ENCODE measurements at regions not wholly inside any gene's neighbourhood (a gene's known extent, or its start where the extent isn't known, plus 50 kb on each side); places are given as distances from the start of the nearest gene placed in this dataset.

DNA sequence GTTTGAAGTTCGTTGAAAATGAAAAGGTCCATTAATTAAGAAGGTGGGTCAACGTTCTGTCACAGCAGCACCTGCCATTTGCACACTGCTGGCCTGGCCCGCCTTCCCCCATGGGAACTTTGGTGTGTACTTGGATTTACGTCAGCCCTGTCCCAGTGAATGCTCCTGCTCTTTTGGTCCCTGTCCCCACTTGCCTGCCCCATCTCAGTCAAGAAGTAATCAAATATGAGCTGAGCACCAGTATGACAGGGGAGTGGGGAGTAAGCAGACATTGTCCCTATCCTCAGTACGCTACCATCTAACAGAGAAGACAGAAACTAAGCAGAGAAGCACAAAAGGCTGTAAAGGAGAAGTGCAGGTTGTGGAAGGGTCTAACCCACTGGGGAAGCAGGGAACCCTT, 65.1 kb downstream of the SLC4A3 start:
- H3K27ac ChIP-seq: no peak overlapping the region
- DNase-seq (ENCODE audit: low spot score): no peak

DNA sequence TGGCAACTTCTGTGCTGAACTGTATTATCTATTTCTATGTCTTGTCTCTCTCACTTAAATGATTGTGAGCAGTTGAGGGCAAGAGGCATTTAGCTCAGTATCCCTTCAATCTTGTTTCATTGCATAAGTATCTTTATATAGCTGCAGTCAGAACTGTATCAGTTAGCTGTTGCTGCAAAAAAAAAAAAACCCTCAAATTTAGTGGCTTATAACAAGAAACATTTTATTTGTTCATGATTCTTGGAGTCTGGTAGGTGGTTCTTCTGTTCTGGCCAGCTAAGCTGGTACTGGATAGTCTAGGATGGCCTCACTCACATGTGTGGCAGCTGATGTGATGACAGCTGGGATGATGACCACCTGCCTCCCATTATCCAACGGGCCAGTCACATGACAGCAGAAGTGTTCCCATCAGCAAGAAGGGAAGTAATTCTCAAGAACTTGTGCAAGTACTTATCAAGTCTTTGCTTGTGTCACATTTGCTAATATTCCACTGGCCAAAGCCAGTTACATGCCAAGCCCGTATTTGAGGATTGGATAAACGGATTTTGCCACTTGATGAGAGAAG, 67.8 kb downstream of the SLC4A3 start:
- WGBS: 84% methylated on average over 3 of the region's 3 CpGs
- DNase-seq (ENCODE audit: low spot score): no peak
- Histone ChIP-seq H3K9me3 (no peaks in the 10 kb centered on the region), H3K36me3 (no peaks in the 10 kb centered on the region), H3K27ac (no peak overlapping the region), H3K4me3 (no peak overlapping the region), H3K27me3 (replicated peaks; ENCODE audit: insufficient read depth) (no peaks in the 10 kb centered on the region), H3K4me1 (replicated peaks) (no peaks in the 10 kb centered on the region)
- intact Hi-C loops (cut with DNase I): loop anchor here (10.0 kb wide), 1 partner anchor 300 kb away; no protein-coding TSS in a partner anchor
- TF ChIP-seq, protein P1, sequence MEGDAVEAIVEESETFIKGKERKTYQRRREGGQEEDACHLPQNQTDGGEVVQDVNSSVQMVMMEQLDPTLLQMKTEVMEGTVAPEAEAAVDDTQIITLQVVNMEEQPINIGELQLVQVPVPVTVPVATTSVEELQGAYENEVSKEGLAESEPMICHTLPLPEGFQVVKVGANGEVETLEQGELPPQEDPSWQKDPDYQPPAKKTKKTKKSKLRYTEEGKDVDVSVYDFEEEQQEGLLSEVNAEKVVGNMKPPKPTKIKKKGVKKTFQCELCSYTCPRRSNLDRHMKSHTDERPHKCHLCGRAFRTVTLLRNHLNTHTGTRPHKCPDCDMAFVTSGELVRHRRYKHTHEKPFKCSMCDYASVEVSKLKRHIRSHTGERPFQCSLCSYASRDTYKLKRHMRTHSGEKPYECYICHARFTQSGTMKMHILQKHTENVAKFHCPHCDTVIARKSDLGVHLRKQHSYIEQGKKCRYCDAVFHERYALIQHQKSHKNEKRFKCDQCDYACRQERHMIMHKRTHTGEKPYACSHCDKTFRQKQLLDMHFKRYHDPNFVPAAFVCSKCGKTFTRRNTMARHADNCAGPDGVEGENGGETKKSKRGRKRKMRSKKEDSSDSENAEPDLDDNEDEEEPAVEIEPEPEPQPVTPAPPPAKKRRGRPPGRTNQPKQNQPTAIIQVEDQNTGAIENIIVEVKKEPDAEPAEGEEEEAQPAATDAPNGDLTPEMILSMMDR (IDR thresholded peaks at IDR 0.05): no peak
- TF ChIP-seq POLR2A (IDR thresholded peaks at IDR 0.05): no peak
- no peak for TF ChIP-seq POLR2AphosphoS5 (IDR thresholded peaks at IDR 0.05)

More for the DNA sequence above, 65.1 kb downstream of the SLC4A3 start:
- Histone ChIP-seq H3K4me1 (replicated peaks) (no peaks in the 10 kb centered on the region), H3K27me3 (replicated peaks; ENCODE audit: insufficient read depth) (no peaks in the 10 kb centered on the region), H3K9me3 (no peaks in the 10 kb centered on the region), H3K36me3 (no peaks in the 10 kb centered on the region), H3K4me3 (no peak overlapping the region)
- 81% methylated on average over 5 of the region's 5 CpGs for WGBS
- intact Hi-C loops (cut with DNase I): loop anchor here (10.0 kb wide), 1 partner anchor 298 kb away; no protein-coding TSS in a partner anchor
- TF ChIP-seq POLR2AphosphoS5 (IDR thresholded peaks at IDR 0.05): no peak

DNA sequence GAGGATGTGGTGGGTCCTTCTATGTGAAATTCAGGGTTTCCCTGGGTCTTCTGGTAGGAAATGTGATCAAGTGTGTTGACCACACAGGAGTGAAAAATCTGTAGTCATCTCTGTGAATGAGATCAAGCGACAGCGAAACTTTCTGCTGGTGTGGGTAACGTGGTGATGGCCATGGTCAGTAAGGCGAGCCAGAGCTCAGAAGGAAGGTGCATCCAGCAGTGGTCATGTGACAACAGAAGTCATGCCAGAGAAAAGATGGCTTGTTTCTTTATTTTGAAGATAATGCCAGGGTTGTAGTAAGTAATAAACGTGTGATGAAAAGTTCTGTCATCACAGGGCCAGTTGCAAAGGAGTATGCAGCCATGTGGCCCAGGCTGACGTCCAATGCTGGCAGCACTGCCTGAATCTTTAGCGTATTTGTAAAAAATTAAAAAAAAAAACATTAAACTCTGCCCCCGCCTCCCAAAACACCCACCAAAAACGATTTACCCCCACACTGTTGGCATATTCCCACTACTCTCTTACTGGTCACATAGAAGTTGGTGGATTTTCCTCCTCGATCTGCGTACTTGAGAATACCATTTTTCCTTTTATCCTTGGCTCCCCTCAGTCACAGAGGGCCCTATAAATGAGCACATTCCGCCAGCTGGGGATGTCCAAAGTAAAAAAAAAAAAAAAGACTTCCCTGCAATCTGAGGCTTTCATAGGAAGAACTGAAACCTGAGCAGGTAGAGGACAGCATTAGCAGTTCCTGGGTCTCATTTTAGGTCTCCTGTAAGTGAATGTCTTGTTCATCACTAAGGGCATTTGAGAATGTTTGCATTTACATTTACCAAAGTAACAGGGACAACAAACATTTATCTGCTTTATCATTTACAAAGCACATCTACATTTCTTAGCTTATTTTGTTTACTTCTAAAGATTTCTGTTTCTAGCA, 70.6 kb downstream of the SLC4A3 start:
- H3K4me3 ChIP-seq: no peak overlapping the region
- H3K27ac ChIP-seq: no peak overlapping the region
- no peak for DNase-seq (ENCODE audit: low spot score)
- no peaks in the 10 kb centered on the region for H3K4me1 ChIP-seq (replicated peaks)
- H3K36me3 ChIP-seq: no peaks in the 10 kb centered on the region
- TF ChIP-seq, protein P1 (IDR thresholded peaks at IDR 0.05): no peak
- TF ChIP-seq POLR2A (IDR thresholded peaks at IDR 0.05) (no peak), POLR2AphosphoS5 (IDR thresholded peaks at IDR 0.05) (no peak)
- WGBS: 66% methylated on average over 12 of the region's 12 CpGs
- no peaks in the 10 kb centered on the region for H3K9me3 ChIP-seq
- intact Hi-C loops (cut with DNase I): loop anchor here (10.0 kb wide), 1 partner anchor 303 kb away; no protein-coding TSS in a partner anchor
- H3K27me3 ChIP-seq (replicated peaks; ENCODE audit: insufficient read depth): no peaks in the 10 kb centered on the region

DNA sequence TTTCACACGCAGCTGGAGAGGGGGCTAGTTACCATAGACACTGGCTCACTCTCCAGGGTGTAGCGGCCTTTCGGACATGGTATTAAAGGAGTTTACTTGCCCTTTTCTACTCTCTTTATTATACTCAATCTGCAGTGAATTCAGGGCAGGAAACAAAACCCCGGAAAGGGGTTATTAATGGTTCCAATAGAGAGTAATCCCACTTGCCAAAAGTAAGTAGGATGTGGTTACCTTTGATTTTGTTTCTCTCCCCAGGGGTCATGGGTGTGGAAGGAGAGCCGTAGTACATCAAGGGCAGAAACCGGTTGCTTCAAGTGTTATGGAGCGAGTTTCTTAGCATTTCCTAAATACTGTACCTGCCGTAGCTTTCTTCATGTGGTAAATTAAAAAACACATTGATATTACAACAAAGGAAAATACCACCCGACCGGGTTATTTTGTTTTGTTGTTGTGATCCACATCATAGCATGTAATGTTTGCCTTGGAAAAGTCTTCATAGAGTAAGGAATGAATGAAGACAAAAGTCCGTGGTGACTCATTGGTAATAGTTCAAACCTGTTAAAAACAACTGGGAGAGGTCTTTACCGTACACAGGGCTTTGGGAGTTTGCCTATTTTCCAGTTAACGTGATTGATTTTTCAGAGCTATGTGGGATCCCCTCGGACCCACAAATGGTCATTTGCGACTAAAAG, 71.5 kb downstream of the SLC4A3 start:
- Histone ChIP-seq H3K4me3 (no peak overlapping the region), H3K27me3 (replicated peaks; ENCODE audit: insufficient read depth) (no peaks in the 10 kb centered on the region), H3K4me1 (replicated peaks) (no peaks in the 10 kb centered on the region), H3K27ac (no peak overlapping the region), H3K9me3 (no peaks in the 10 kb centered on the region), H3K36me3 (no peaks in the 10 kb centered on the region)
- WGBS: 72% methylated on average over 15 of the region's 15 CpGs
- TF ChIP-seq POLR2AphosphoS5 (IDR thresholded peaks at IDR 0.05): no peak
- TF ChIP-seq POLR2A (IDR thresholded peaks at IDR 0.05): no peak
- TF ChIP-seq, protein P1 (IDR thresholded peaks at IDR 0.05): no peak
- DNase-seq (ENCODE audit: low spot score): no peak
- intact Hi-C loops (cut with DNase I): loop anchor here (10.0 kb wide), 1 partner anchor 304 kb away; no protein-coding TSS in a partner anchor

DNA sequence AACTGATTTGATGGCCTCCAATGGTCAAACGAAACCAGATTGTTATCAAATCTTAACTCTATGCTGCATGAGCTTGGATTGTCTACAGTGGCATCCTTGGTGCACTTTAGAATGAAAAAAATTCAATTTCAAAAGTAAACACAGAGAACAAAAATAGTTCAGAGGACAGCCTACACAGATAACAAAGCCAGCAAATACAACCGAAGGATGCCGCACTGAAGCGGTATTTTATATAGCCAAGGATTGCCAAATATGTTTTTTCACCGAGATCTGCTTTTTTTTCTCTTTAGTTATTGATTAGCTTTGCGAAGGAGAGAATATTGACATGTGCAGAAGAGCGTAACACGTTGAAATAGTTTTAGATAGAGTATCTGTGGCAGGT, 72.0 kb downstream of the SLC4A3 start:
- H3K4me1 ChIP-seq (replicated peaks): no peaks in the 10 kb centered on the region
- intact Hi-C loops (cut with DNase I): loop anchor here (10.0 kb wide), 1 partner anchor 305 kb away; no protein-coding TSS in a partner anchor
- no peaks in the 10 kb centered on the region for H3K9me3 ChIP-seq
- H3K4me3 ChIP-seq: no peak overlapping the region
- no peak overlapping the region for H3K27ac ChIP-seq
- DNase-seq (ENCODE audit: low spot score): no peak
- H3K27me3 ChIP-seq (replicated peaks; ENCODE audit: insufficient read depth): no peaks in the 10 kb centered on the region
- H3K36me3 ChIP-seq: no peaks in the 10 kb centered on the region
- WGBS: 85% methylated on average over 8 of the region's 8 CpGs
- TF ChIP-seq POLR2A (IDR thresholded peaks at IDR 0.05) (no peak), POLR2AphosphoS5 (IDR thresholded peaks at IDR 0.05) (no peak)
- TF ChIP-seq, protein P1 (IDR thresholded peaks at IDR 0.05): no peak
